Tibial nerve (tissue), 3 donors: ENCODE measurements at regions not wholly inside any gene's neighbourhood (a gene's known extent, or its start where the extent isn't known, plus 50 kb on each side); places are given as distances from the start of the nearest gene placed in this dataset.

Source experiments
- CTCF ChIP-seq, 5 experiments: fragments of 200-600 bp in 3 of 5; fragments of 450-650 bp in 2 of 5; sonication (generic) in 3 of 5; IDR thresholded peaks; one replicate each; pipeline ENCODE4 v1.5.1; 2016 to 2019; ENCODE audit warnings: antibody characterized with exemption in 5 of 5, mild to moderate bottlenecking in 3 of 5, moderate library complexity in 2 of 5
- POLR2A ChIP-seq, 2 donors: fragments of 450-650 bp; IDR thresholded peaks; one replicate each; pipeline ENCODE4 v1.6.1; 2017; ENCODE audit warnings: antibody characterized with exemption in 2 of 2, mild to moderate bottlenecking in 2 of 2, moderate library complexity in 2 of 2

- TF ChIP-seq CTCF (IDR thresholded peaks at IDR 0.05) (no peak), POLR2A (IDR thresholded peaks at IDR 0.05) (no peak)
Observed at GRCh38 chr7:91491868-91492267, 227.6 kb downstream of the FZD1 start.
